ENCODE measurements at regions not wholly inside any gene's neighbourhood (a gene's known extent, or its start where the extent isn't known, plus 50 kb on each side); places are given as distances from the start of the nearest gene placed in this dataset.

DNA sequence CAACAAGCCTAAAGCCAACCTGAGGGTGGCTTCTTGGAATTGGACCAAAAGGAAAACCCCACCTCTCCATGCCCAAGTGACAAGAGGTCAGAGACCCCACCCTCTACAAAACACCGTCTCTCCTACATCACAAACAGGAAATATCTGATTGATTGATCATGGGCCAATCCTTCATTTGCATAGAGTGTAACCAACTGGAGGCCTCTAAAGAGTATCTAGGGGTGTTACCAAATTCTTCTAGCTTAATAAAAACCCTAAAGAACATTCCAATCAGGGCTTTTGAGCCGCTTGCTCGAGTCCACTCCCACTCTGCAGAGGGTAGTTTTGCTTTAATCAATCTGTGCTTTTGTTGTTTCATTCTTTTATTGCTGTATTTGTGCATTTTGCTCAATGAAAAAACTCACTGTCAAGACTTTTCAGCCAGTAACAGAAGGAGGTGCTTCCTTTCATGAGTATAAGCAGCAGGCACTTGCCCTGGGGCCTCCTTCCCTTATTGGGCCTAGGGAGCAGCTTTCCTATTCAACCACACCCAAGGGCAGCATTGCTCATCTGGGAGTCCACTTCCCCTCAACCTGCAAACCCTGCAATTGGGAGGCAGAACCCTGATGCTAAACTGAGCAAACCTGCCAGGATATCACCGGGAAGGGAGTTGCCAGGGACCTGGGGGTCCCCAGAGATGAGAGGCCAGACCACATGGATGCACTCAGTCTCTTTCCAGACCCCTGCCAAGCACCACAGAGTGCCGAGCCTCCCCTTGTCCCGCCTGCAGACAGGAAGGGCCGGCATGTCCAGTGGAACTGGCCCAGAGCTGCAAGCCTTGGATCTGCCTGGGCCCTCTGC lies 154.3 kb upstream of the VSTM2B start:
- Histone ChIP-seq H3K36me3 (no peaks in the 10 kb centered on the region), H3K27ac (no peak overlapping the region), H3K27me3 (no peaks in the 10 kb centered on the region), H3K4me1 (no peaks in the 10 kb centered on the region), H3K9me3 (no peaks in the 10 kb centered on the region), H3K4me3 (no peak overlapping the region)
- DNase-seq (ENCODE audit: low spot score) = peak; percentile 30
- TF ChIP-seq, protein P1, sequence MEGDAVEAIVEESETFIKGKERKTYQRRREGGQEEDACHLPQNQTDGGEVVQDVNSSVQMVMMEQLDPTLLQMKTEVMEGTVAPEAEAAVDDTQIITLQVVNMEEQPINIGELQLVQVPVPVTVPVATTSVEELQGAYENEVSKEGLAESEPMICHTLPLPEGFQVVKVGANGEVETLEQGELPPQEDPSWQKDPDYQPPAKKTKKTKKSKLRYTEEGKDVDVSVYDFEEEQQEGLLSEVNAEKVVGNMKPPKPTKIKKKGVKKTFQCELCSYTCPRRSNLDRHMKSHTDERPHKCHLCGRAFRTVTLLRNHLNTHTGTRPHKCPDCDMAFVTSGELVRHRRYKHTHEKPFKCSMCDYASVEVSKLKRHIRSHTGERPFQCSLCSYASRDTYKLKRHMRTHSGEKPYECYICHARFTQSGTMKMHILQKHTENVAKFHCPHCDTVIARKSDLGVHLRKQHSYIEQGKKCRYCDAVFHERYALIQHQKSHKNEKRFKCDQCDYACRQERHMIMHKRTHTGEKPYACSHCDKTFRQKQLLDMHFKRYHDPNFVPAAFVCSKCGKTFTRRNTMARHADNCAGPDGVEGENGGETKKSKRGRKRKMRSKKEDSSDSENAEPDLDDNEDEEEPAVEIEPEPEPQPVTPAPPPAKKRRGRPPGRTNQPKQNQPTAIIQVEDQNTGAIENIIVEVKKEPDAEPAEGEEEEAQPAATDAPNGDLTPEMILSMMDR (IDR thresholded peaks at IDR 0.05) = no peak

DNA sequence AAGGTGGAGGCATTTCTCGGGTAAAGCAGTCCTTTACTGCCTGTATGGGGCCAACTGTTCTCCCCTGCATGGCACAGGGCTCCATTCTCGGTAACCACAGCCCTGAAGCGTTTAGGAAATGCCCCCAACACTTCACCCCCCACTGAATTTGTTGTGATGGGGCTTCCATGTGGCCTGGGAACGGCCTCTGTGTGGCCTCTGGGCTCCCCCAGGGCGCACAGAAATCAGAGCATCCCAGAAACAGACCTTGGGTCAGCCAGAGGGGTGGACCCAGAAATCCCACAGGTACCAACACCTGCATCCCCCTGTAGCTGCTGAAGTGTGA lies 153.7 kb upstream of the VSTM2B start:
- Histone ChIP-seq H3K9me3 (no peaks in the 10 kb centered on the region), H3K4me1 (no peaks in the 10 kb centered on the region), H3K36me3 (no peaks in the 10 kb centered on the region), H3K27me3 (no peaks in the 10 kb centered on the region), H3K27ac (no peak overlapping the region), H3K4me3 (no peak overlapping the region)
- TF ChIP-seq, protein P1 (IDR thresholded peaks at IDR 0.05) = no peak
- no peak for DNase-seq (ENCODE audit: low spot score)

DNA sequence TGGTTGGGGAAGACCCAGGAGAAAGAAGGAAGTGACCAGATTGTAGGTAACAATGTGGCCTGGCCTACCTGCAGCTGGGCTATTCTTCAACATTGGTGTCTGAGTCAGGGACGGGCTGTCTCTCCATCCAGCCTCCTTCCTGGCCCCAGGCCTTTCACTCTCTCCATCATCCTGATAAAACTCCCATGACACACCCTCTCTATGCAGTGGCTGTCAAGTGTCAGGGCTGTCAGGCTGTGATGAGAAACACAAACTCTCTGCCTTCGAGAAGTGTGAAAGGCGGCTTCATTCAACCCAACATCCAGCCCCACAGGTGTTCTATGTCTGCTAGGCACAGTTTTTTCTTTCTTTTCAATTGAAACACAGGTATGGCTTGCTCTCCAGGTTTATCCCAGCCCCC lies 153.3 kb upstream of the VSTM2B start:
- DNase-seq (ENCODE audit: low spot score) = peak; percentile 26
- Histone ChIP-seq H3K9me3 (no peaks in the 10 kb centered on the region), H3K27me3 (no peaks in the 10 kb centered on the region), H3K36me3 (no peaks in the 10 kb centered on the region), H3K27ac (no peak overlapping the region), H3K4me1 (no peaks in the 10 kb centered on the region), H3K4me3 (no peak overlapping the region)
- TF ChIP-seq, protein P1 (IDR thresholded peaks at IDR 0.05) = no peak

DNA sequence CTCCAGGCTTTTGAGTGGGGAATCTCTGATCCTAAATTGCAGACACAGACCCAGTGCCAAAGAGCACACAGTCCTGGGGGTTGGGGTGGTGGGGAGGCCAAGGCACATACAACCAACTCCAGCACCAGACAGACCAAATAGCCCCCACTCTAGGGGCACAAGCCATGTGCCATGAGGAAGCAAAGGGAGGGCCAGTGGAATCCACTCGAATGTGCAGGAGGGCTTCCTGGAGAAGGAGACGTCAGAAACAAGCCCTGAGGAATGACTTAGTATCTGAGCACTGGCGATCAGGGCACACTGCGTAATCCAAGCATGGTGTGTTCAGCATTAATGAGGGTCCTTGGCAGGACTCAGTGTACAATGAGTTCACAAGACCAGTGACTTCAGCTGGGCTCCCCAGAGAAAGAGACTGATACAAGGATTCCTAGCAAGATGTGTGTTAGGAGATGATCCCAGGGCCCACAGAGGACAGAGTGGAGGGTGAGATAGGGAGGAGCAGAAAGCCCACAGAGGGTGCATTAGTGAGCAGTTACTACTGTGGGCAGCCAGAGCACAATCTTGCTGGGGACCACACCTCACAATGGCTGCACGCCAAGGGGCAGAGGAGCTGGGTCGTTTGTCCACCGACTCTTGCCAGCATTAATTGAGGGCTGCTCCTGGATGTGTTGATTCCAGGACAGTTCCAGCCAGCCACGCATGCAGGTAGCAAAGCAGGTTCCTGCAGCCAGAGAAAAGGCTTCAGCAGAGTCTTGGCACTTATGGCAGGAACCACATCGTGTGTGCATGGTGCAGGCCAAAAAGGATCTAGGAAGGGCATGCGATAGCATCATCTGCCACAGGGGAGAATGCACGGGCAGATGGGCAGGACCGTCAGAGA lies 152.6 kb upstream of the VSTM2B start:
- Histone ChIP-seq H3K27me3 (no peaks in the 10 kb centered on the region), H3K27ac (no peak overlapping the region), H3K36me3 (no peaks in the 10 kb centered on the region), H3K4me1 (no peaks in the 10 kb centered on the region), H3K4me3 (no peak overlapping the region), H3K9me3 (no peaks in the 10 kb centered on the region)
- TF ChIP-seq, protein P1 (IDR thresholded peaks at IDR 0.05) = no peak
- peak; percentile 42 for DNase-seq (ENCODE audit: low spot score)

DNA sequence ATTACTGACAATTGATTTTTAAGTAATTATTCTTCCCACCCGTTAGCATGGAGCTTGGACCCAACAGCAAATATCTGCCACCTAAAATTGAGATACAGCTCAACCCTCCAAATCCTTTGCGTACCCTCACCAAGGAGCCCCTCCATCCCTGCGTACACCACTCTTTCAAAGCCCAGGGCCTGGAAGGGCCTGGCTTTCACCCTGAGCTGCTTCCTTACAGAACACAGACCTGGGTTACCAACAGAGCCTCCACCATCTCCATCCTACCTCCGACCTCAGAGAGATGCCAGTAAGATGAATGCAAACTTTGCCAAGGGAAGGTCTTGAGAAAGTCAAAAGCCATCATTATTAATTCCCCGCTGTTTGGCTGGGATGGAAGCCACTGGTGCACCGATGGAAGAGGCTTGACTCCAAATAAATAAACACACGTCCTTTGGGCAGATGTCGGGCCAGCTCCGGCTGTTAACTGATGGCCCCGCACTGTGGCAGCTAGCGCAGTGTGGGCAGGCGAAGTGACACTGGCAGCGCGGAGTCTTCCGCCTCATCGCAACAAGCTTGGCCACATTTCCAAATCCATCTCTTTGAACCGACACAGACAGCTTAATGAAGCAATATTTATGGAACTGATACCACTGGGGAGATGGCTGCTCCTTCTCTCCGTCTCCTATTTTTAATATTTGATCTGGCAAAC lies 150.2 kb upstream of the VSTM2B start:
- H3K36me3 ChIP-seq = no peaks in the 10 kb centered on the region
- no peaks in the 10 kb centered on the region for H3K4me1 ChIP-seq
- H3K27ac ChIP-seq = no peak overlapping the region
- H3K9me3 ChIP-seq = no peaks in the 10 kb centered on the region
- TF ChIP-seq, protein P1 (IDR thresholded peaks at IDR 0.05) = no peak
- no peak for DNase-seq (ENCODE audit: low spot score)
- H3K27me3 ChIP-seq = no peaks in the 10 kb centered on the region
- no peak overlapping the region for H3K4me3 ChIP-seq
